Body of pancreas (tissue), 4 donors: ENCODE measurements at regions not wholly inside any gene's neighbourhood (a gene's known extent, or its start where the extent isn't known, plus 50 kb on each side); places are given as distances from the start of the nearest gene placed in this dataset.

Experiments used
- POLR2A ChIP-seq, 3 donors: fragments of 450-650 bp; IDR thresholded peaks; one replicate each; pipeline ENCODE4 v1.6.1; 2016; ENCODE audit warnings: antibody characterized with exemption in 3 of 3, mild to moderate bottlenecking in 2 of 3
- TF ChIP-seq, protein P1 (sequence below), 7 experiments: fragments of 450-650 bp in 4 of 7; fragments of 200-600 bp in 3 of 7; sonication (generic) in 3 of 7; IDR thresholded peaks; one replicate each; pipeline ENCODE4 v1.5.1; 2016 to 2019; ENCODE audit warnings: antibody characterized with exemption in 7 of 7

DNA sequence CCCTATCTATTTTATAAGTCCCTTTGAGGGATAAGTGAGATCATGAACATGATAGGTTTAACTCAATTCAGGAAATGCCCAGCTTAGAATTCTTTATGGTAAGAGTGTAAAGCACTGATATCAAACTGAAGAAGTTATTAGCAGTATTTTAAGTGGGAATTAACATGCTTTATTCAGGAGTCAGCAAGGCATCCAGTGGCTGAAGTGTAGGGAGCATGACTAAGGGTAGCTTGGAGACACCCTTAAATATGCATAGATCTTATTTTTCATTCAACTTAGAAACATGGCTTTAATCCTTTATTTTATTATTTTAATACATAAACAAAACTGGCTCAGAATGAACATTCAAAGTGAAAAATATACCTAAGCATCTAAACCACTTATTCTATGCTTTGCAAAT lies 158.3 kb upstream of the LPP start:
- TF ChIP-seq, protein P1, sequence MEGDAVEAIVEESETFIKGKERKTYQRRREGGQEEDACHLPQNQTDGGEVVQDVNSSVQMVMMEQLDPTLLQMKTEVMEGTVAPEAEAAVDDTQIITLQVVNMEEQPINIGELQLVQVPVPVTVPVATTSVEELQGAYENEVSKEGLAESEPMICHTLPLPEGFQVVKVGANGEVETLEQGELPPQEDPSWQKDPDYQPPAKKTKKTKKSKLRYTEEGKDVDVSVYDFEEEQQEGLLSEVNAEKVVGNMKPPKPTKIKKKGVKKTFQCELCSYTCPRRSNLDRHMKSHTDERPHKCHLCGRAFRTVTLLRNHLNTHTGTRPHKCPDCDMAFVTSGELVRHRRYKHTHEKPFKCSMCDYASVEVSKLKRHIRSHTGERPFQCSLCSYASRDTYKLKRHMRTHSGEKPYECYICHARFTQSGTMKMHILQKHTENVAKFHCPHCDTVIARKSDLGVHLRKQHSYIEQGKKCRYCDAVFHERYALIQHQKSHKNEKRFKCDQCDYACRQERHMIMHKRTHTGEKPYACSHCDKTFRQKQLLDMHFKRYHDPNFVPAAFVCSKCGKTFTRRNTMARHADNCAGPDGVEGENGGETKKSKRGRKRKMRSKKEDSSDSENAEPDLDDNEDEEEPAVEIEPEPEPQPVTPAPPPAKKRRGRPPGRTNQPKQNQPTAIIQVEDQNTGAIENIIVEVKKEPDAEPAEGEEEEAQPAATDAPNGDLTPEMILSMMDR (IDR thresholded peaks at IDR 0.05): no peak
- TF ChIP-seq POLR2A (IDR thresholded peaks at IDR 0.05): no peak
